ENCODE measurements at regions not wholly inside any gene's neighbourhood (a gene's known extent, or its start where the extent isn't known, plus 50 kb on each side); places are given as distances from the start of the nearest gene placed in this dataset.

DNA sequence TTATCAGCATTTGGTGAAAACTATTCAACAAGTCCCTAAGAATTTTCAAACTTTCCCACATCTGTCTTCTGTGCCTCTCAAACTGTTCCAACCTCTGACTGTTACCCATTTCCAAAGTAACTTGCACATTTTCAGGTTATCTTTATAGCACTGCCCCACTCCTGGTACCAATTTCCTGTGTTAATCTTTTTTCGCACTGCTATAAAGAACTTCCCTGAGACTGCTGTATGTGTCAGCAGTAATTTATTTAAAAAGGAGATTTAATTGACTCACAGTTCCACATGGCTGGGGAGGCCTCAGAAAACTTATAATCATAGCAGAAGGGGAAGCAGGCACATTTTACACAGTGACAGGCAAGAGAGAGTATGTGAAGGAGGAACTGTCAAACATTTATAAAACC lies 310.9 kb upstream of the SLITRK3 start:
- TF ChIP-seq, protein P1, sequence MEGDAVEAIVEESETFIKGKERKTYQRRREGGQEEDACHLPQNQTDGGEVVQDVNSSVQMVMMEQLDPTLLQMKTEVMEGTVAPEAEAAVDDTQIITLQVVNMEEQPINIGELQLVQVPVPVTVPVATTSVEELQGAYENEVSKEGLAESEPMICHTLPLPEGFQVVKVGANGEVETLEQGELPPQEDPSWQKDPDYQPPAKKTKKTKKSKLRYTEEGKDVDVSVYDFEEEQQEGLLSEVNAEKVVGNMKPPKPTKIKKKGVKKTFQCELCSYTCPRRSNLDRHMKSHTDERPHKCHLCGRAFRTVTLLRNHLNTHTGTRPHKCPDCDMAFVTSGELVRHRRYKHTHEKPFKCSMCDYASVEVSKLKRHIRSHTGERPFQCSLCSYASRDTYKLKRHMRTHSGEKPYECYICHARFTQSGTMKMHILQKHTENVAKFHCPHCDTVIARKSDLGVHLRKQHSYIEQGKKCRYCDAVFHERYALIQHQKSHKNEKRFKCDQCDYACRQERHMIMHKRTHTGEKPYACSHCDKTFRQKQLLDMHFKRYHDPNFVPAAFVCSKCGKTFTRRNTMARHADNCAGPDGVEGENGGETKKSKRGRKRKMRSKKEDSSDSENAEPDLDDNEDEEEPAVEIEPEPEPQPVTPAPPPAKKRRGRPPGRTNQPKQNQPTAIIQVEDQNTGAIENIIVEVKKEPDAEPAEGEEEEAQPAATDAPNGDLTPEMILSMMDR (IDR thresholded peaks at IDR 0.05), result no peak
- no peak for TF ChIP-seq POLR2A (IDR thresholded peaks at IDR 0.05)

All from lower leg skin (tissue), 3 donors.